SK-N-SH (cell line): ENCODE measurements at regions not wholly inside any gene's neighbourhood (a gene's known extent, or its start where the extent isn't known, plus 50 kb on each side); places are given as distances from the start of the nearest gene placed in this dataset.

Experiments
- CHD2 ChIP-seq: fragments of 150-350 bp; IDR thresholded peaks from 2 replicates; pipeline ENCODE4 v1.6.1; 2018; ENCODE audit warnings: low read length; ENCODE audit not compliant: partially characterized antibody
- CTCF ChIP-seq: fragments of 200-600 bp; sonication (generic); IDR thresholded peaks from 2 replicates; pipeline ENCODE4 v1.6.1; 2017; ENCODE audit warnings: antibody characterized with exemption, mild to moderate bottlenecking, moderate library complexity
- EZH2phosphoT487 ChIP-seq: fragments of 200-600 bp; sonication (generic); IDR thresholded peaks from 2 replicates; pipeline ENCODE4 v1.6.1; 2017; ENCODE audit warnings: low read depth, mixed run types, mild to moderate bottlenecking, antibody characterized with exemption, moderate library complexity, borderline replicate concordance

DNA sequence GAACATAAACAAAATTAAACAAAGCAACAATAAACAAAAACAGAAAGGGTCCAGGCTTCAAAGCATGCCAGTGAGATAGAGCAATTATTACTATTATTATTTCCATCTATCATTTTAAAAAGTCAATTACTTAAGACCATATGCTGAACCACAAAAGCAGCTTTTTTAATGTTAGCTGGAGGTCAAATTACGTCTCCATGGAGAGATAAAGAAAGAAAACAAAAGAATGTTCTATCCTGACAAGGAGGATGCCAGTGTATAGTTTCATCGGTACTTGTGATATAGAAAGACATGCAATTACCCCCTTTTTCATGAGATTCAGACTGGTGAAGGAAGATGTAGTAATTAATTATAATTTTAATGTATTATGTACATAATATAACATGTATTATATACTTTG lies 81.6 kb upstream of the DCN start:
- TF ChIP-seq CTCF, result no peak
- no peak for TF ChIP-seq CHD2
- TF ChIP-seq EZH2phosphoT487, result no peak
